ENCODE measurements at regions not wholly inside any gene's neighbourhood (a gene's known extent, or its start where the extent isn't known, plus 50 kb on each side); places are given as distances from the start of the nearest gene placed in this dataset.

DNA sequence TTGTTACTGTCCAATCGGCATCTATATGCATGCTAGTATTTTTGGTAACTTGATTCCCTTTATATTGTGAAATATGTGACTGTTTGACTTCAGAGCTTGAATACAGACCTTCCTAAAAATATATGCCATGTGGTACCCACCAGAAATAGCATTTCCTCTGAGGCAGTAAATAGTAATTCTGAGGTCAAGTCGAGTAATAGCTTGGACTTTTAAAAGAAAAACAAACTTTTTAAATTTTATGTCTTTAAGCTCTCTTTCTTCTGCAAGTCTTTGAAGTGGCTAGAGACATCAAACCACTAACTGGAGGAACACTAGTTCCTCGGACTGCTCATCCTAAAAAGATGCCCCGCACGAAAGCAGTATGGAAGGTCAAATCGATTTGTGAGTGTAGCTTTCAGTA lies 396.8 kb upstream of the SLC14A2 start:
- TF ChIP-seq SP2 (tag by site-specific recombination; IDR thresholded peaks at IDR 0.05) (no peak), ZBTB1 (tag by site-specific recombination; IDR thresholded peaks at IDR 0.05) (no peak), ZNF311 (tag by site-specific recombination; IDR thresholded peaks at IDR 0.05; ENCODE audit: borderline replicate concordance) (no peak), ZNF707 (tag by site-specific recombination; IDR thresholded peaks at IDR 0.05) (no peak), KLF7 (tag by site-specific recombination; IDR thresholded peaks at IDR 0.05; ENCODE audit: borderline replicate concordance) (no peak), ZNF830 (tag by site-specific recombination; IDR thresholded peaks at IDR 0.05; ENCODE audit: low read depth) (no peak), ZSCAN30 (tag by site-specific recombination; IDR thresholded peaks at IDR 0.05) (no peak), ZNF133 (tag by site-specific recombination; IDR thresholded peaks at IDR 0.05) (no peak)
- TF ChIP-seq, protein P1, sequence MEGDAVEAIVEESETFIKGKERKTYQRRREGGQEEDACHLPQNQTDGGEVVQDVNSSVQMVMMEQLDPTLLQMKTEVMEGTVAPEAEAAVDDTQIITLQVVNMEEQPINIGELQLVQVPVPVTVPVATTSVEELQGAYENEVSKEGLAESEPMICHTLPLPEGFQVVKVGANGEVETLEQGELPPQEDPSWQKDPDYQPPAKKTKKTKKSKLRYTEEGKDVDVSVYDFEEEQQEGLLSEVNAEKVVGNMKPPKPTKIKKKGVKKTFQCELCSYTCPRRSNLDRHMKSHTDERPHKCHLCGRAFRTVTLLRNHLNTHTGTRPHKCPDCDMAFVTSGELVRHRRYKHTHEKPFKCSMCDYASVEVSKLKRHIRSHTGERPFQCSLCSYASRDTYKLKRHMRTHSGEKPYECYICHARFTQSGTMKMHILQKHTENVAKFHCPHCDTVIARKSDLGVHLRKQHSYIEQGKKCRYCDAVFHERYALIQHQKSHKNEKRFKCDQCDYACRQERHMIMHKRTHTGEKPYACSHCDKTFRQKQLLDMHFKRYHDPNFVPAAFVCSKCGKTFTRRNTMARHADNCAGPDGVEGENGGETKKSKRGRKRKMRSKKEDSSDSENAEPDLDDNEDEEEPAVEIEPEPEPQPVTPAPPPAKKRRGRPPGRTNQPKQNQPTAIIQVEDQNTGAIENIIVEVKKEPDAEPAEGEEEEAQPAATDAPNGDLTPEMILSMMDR (tag by site-specific recombination; IDR thresholded peaks at IDR 0.05), result no peak
- TF ChIP-seq, protein P2, sequence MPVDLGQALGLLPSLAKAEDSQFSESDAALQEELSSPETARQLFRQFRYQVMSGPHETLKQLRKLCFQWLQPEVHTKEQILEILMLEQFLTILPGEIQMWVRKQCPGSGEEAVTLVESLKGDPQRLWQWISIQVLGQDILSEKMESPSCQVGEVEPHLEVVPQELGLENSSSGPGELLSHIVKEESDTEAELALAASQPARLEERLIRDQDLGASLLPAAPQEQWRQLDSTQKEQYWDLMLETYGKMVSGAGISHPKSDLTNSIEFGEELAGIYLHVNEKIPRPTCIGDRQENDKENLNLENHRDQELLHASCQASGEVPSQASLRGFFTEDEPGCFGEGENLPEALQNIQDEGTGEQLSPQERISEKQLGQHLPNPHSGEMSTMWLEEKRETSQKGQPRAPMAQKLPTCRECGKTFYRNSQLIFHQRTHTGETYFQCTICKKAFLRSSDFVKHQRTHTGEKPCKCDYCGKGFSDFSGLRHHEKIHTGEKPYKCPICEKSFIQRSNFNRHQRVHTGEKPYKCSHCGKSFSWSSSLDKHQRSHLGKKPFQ (tag by site-specific recombination; IDR thresholded peaks at IDR 0.05), result no peak
- TF ChIP-seq, protein P3, sequence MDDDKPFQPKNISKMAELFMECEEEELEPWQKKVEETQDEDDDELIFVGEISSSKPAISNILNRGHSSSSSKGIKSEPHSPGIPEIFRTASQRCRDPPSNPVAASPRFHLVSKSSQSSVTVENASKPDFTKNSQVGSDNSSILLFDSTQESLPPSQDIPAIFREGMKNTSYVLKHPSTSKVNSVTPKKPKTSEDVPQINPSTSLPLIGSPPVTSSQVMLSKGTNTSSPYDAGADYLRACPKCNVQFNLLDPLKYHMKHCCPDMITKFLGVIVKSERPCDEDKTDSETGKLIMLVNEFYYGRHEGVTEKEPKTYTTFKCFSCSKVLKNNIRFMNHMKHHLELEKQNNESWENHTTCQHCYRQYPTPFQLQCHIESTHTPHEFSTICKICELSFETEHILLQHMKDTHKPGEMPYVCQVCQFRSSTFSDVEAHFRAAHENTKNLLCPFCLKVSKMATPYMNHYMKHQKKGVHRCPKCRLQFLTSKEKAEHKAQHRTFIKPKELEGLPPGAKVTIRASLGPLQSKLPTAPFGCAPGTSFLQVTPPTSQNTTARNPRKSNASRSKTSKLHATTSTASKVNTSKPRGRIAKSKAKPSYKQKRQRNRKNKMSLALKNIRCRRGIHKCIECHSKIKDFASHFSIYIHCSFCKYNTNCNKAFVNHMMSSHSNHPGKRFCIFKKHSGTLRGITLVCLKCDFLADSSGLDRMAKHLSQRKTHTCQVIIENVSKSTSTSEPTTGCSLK (tag by site-specific recombination; IDR thresholded peaks at IDR 0.05), result no peak
- TF ChIP-seq, protein P4, sequence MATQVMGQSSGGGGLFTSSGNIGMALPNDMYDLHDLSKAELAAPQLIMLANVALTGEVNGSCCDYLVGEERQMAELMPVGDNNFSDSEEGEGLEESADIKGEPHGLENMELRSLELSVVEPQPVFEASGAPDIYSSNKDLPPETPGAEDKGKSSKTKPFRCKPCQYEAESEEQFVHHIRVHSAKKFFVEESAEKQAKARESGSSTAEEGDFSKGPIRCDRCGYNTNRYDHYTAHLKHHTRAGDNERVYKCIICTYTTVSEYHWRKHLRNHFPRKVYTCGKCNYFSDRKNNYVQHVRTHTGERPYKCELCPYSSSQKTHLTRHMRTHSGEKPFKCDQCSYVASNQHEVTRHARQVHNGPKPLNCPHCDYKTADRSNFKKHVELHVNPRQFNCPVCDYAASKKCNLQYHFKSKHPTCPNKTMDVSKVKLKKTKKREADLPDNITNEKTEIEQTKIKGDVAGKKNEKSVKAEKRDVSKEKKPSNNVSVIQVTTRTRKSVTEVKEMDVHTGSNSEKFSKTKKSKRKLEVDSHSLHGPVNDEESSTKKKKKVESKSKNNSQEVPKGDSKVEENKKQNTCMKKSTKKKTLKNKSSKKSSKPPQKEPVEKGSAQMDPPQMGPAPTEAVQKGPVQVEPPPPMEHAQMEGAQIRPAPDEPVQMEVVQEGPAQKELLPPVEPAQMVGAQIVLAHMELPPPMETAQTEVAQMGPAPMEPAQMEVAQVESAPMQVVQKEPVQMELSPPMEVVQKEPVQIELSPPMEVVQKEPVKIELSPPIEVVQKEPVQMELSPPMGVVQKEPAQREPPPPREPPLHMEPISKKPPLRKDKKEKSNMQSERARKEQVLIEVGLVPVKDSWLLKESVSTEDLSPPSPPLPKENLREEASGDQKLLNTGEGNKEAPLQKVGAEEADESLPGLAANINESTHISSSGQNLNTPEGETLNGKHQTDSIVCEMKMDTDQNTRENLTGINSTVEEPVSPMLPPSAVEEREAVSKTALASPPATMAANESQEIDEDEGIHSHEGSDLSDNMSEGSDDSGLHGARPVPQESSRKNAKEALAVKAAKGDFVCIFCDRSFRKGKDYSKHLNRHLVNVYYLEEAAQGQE (tag by site-specific recombination; IDR thresholded peaks at IDR 0.05), result no peak
- TF ChIP-seq, protein P5, sequence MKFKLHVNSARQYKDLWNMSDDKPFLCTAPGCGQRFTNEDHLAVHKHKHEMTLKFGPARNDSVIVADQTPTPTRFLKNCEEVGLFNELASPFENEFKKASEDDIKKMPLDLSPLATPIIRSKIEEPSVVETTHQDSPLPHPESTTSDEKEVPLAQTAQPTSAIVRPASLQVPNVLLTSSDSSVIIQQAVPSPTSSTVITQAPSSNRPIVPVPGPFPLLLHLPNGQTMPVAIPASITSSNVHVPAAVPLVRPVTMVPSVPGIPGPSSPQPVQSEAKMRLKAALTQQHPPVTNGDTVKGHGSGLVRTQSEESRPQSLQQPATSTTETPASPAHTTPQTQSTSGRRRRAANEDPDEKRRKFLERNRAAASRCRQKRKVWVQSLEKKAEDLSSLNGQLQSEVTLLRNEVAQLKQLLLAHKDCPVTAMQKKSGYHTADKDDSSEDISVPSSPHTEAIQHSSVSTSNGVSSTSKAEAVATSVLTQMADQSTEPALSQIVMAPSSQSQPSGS (tag by site-specific recombination; IDR thresholded peaks at IDR 0.05; ENCODE audit: low read depth), result no peak

Measured in HEK293 (cell line).